HG03354 (cell line): ENCODE measurements at regions not wholly inside any gene's neighbourhood (a gene's known extent, or its start where the extent isn't known, plus 50 kb on each side); places are given as distances from the start of the nearest gene placed in this dataset.
A peak's percentile ranks its signal among the peaks of the same experiment; 100 is the strongest.

Experiments
- ATAC-seq: cut with Tn5 transposase; IDR thresholded peaks from one replicate; pipeline ENCODE4 v1.9.1; 2021; ENCODE audit warnings: mild to moderate bottlenecking; ENCODE audit not compliant: unreplicated experiment, poor library complexity, severe bottlenecking

DNA sequence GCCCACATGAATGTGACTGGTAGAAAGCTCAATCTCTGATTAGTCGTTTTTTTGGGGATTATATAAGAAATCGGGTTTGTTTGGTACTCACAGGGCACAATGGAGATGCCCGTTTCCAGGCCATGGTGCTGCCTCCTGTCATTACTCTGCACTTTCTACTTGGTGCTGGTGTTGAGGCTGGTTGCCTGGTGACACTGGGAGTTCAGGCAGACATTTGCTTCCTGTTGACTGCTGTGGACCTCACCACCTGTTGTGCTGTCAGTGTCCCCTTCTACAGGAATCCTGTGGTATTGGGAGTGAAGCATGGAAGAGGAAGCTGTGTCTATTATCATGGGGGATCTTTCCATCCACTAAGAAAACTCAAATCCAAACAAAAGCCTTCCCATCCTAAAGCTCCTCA, 227.2 kb upstream of the TBL1XR1 start:
- ATAC-seq: no peak

DNA sequence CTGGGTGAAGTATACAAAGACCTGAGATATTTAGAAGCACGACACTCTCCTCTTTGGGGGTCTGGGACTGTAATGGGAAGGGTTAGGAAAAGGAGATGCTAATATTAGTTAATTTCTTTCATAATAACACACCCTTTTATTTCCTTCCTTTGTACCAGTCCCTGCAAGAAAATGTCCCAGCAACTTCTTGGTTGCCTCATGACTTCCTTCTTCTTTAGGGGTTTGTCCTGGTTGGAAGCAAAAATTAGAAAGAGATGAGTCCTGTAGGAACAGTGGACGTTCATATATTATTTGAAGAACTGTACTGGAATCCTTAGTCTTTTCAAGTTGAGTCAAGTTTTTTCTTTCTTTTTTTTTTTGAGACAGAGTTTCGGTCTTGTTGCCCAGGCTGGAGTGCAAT, 227.8 kb upstream of the TBL1XR1 start:
- no peak for ATAC-seq

DNA sequence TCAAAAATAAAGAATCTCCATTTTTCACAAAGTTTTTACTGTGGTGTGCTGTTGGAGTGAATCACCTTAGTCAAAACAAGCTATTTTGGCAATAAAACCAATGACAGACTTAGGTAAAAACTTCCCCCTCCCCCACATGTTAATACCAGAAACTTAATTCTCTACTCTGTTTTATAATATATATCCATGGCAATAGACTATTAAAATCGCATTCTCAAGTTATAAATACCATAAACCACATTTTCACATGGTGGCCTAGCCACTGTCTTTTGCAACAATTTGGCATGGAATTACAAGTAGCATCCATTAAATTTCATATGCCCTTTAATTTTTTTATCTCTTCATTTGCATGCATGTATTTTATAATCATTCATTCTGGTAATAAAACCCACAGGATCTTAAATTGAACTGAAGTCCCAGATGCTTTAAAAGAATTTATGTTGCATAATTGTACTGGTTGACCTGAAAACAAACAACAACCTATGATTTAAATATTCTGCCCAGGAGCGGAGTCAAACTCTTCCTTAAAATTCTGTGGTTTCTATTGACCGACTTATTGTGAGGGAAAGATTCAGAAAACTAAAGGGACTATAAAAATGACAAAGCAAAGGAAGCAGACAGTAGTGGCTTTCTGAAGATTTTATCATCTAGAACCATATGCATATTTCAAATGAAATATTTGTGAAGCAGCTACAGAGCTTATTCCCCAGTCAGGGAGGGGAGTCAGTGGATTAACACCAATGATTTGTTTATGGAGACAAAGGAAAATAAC, 229.0 kb upstream of the TBL1XR1 start:
- no peak for ATAC-seq

DNA sequence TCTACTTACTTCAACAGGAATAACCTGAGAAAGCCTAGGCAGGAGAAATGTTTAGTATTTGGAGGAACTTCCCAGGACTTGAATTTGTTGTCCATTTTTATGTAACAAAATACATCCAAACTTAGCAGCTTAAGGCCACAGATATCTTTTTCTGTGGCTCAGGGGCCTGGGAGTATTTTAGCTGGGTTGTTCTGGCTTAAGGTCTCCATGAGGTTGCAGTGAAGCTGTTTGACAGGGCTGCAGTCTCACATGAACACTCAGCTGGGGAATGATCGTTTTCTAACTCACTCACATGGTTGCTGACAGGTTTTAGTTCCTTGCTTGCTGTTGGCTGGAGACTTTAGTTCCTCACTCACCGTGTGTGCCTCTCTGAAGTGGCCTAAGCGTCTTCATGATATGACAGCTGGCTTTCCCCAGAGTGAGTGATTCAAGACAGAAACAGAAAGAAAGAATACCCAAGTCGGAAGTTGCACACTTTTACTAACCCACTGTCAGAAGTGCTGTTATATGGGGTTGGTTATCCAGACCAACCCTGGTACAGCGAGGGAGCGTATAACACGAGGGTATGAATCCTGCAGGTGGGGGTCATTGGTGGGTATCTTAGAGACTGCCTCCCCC, 229.7 kb upstream of the TBL1XR1 start:
- ATAC-seq: peak; percentile 99

DNA sequence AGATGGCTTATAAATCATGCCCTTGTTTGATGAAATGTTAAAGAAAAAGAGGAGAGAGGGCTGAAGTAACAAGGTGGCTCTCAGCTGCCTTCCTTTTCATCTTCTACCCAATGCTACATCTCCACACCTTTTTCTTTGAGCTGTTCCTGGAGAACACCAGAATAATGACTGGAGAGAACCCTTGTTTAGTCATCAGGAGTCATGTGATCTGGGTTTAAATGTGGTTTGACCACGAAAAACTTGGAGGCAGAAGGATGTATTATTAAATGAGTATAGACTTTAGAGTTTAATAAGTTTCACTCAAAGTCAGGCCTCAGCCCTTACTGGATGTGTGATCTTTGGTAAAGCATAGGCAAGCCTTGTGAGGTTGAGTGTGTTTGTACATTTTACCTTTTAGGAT, 230.3 kb upstream of the TBL1XR1 start:
- ATAC-seq: no peak

DNA sequence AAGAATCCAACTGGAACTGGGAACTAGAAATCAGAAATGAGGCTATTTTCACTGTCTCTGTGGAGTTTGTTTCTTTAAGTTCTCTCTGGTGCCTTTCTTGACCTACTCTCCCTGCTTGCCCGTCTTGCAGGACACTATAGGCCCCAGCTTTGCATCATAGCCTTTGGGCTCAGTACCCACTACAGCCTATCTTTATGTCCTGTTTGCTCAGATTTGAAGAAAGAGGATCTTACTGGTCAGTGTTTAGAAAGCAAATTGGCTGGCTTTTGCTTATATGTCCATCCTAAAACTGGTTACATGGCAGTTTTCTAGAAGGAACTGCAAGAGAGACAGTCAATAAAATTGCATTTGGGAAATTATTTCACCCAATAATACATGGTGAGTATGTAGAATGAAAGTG, 231.8 kb upstream of the TBL1XR1 start:
- no peak for ATAC-seq

DNA sequence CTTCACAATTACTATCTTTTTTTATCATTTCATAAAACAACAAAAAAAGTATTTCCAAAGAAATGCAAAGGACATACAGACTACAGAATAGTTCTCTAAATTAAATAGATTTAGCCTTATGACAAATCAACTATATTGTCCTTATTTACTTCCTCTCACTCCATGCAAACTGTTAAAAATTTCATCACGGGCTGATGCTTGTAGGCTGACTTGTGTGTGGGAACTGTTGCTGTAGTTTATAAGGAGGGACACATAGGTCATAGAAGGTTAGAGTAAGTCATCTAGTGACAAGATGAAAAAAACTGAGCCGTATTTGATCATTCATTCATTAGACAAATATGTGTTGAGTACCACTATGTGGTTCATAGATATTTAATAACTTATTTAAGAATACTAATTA, 232.5 kb upstream of the TBL1XR1 start:
- no peak for ATAC-seq

DNA sequence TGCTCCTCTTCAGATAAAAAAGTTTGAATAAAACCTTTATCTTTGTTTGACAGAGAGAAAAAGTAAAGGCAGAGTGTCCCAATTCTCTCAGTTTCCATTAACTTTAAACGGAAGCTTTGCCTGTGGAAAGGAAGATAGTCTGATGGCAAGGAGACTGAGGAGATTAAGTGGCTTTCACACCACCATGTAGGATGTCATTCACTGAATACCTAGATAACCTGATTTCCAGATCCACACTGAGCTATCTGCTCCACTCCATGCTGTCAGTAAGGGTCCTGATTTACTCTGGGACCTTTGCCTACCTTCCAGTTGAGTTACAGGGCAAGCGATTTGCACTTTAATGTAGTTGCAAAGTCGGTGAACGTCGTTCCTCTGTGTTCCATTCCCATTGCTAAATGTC, 233.4 kb upstream of the TBL1XR1 start:
- no peak for ATAC-seq

DNA sequence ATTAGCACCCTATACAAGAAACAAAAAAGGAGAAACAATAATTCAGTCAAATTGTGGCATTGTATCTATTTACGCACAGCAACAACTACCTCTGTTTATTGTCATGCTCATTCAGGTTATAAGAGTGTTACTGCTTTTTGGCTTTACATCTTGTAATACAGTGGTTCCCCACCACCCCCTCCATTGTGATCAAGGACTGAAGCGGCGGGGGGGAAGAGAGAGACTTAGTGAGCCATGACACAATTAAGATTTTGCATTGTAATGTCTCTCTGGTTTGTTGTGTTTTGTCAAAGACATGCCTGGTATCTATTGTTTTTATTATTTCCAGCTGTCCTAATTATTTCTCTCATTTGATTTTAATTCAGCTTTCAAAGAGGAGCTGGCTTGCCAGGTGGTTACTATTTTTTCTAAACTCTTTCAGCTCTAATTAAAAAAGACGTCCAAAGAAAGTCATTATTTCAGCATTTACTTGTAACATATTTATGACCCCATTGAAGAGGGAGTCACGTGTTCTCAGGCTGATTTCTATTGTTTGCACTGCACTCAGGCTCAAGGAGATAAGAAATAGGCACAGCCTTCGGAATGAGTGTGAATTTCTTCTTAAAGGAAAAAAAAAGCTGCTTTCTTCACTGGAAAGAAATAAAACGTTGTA, 234.4 kb upstream of the TBL1XR1 start:
- no peak for ATAC-seq

DNA sequence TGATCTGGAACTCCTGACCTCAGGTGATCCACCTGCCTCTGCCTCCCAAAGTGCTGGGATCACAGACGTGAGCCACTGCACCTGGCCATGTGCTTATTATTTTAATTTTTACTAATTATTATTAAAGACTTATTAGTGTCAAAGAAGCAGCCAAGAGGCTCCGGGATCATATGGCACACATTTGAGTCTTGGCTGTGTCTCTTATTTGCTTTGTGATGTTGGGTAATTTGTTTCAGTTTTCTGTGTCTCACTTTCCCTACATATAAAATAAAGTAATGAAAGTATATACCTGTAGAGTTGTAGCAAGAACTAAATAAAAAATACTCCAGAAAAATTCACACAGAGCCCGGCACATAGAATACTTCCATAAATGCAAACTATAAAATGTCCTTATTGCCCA, 238.0 kb upstream of the TBL1XR1 start:
- ATAC-seq: no peak

DNA sequence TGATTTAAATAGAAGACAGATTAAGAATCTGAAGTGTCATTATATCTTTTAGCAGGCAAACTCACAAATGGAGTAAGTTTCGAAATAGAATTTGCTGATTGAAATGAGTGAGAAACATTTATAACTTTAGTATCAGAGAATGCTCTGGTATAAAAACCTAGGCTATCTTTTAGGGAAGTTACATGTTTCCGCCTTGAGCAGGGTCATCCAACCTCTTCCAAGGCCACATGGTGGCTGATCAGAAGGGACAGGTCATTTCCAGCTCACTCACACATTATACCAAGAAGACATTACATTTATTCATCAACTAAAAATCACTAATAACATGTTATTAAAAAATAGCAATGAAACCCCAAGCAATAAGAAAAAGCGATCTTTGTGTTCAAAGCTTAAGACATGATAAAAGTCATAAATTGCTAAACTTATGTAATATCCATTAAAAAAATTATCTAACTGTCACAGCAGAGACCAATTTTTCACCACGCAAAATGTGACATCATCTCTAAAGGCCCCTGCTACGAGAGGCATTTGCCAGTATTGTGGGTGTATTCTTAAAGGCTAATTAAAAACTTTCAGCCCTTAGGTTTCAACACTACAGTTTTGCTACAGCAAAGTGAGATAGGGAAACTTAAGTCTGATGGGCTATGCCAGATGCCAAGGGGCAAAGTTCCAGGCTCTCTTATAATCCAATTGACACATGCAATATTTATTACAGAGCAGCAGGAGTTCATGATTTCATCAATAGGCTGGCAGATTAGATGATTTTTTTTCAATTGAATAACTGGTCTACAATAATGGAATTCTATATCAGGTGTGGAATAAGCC, 240.4 kb upstream of the TBL1XR1 start:
- ATAC-seq: no peak

DNA sequence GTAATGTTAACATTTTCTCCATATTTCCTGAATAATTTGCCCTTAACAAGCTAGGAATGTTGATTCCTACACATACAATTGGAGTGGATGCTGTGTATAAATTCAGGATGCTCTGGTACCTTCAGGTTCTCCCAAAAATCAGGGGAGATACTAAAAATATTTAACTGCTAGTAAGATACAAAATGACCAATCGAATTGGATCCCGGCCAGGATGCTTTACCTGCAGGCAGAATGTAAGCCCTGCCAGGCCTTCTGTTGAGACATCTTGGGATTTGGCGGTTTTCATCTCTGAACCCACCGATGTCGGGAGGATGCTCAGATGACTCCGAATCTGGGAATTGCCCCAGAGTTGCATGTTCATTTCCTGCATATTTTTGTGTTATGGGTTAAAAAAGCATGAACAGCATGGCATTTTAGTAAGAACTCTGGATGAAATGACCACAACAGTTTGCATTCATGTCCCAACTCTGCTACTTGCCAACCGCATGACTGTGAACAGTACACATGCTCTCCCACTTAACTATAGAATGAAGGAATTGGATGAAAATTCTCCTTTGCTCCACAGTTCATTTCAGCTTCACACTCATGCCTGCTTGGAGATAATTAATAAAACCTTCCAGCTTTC, 241.4 kb upstream of the TBL1XR1 start:
- ATAC-seq: no peak

DNA sequence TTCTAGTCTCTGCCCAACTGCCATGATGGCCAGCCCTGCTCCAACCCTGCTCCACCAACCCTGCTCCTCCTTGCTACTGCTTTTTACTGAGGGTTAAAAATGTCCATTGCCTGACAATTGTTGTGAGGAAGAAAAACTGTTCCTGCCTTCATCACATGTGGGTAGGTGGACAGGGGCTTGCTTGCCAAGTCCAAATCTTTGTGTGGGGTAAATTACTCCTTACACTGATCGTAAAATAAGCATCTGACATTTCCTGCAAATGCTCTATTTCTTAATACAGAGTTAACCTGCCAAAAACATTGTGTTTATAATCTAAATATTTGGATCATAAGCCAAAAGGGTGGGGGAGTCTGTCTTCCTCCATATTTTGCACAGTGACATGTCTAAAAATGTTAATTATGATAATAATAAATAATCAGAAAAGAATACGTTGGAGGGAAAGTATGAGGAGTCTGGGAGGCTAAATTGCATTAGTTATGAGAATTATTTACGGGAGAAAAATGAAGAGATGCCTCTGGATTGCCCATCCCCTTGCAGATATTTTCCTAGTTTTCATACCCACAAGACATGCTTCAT, 242.5 kb upstream of the TBL1XR1 start:
- ATAC-seq: no peak

DNA sequence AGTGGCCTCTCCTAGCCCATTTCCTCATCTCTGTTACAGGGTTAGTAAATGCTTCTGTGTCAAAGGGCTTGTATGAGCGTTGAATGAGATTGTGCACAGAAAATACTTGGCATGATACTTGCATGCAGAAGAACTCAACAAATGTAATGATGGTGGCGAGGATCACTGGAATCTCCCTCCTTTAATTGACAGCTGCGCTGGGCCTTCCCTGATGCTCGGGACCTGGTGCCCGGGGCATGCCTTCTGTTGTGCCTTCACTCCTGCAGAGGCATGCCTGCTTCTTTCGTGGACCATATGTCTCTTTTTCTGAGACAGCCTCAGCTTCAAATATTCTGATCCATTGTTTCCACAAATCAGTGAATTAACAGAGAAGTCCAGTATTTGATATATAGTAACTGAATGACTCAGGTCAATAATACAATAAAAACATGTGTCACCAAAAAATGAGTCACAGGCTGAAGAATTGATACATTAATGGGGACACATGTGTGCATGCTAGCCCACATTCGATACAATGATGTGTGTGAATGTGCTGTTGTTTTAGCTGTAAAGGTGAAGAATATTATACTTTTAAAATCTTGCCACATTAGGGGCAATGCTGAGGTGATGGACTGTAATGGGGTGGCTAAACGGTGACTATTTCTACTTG, 243.3 kb upstream of the TBL1XR1 start:
- no peak for ATAC-seq

DNA sequence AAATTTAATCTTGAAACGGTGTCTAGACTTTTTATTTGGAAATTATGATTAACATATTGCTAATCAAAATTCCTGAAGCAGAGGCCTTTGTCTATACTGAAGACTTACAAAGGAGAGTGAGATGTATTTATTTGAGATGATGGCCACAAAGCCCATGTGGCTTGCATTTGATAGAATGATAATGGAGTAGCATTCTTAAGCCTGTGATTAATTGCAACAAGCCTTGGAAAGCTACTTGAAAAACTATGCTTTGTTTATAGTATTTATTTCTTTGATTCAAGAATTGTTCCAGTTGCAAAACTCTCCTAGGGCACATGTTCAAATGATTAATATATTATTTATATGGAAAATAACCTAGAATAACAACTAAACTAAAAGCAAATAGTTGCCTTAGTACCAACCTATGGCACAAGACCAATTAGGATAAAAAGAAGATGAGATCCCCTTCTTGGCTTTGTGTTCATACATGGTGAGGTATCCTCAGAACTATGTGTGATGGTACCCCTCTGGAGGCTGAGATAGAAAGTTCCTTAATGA, 244.1 kb upstream of the TBL1XR1 start:
- no peak for ATAC-seq

DNA sequence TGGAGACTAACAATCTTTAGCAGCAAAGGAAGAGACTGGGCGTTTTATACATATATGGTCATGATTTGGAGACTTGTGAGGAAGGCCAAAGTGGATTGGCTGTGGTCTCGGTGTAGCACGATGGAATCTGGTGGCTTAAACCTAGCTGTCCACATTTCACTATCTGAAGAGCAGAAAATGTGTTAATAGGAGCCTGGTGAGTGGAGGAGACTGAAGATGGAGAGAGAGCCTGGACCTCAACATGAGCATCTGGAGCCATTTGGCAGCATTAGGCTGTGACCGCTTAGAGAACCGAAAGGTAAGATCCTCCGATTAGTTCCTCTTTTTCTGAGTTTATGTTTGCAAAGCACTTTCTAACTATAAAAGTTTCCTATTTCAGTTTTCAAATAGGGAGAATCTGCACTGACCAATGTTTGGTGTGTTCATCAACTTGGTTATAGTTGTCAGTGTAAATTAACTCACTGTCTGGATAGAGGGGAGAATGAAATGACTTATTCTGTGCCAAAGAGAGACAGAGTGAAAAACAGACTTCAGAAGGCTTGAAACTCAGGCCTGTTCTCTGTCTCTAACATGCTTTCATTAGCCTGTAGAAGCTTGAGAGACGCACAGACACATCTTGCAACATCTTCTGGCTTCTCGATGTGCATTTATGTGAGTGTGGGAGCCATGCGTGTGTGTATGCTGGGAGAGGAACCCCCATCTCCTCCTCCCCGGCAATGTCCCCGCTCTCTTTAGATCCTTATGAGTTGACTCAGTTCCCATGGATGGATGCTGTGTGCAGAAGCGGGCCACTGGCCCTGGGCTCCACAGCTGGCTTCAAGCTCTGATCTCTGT, 244.7 kb upstream of the TBL1XR1 start:
- peak; percentile 98 for ATAC-seq

DNA sequence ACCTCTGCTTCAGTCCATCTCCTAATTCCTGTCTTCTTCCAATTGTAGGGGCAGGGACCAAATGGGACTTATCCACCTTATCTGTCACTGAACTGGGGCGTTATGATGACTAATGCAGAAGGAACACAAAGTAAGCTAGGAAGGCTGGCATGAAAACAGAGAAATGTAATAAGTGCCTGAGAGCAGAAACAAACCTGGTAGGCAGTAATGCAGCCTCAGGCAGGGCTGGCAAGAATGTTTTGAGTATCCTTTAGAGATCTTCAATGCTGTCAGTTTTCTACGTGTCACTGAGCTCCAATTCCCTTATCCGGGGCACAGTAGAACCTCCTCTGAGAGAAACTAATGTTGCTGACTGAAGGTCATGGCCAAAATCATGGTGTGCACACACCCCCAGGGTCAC, 246.2 kb upstream of the TBL1XR1 start:
- no peak for ATAC-seq

DNA sequence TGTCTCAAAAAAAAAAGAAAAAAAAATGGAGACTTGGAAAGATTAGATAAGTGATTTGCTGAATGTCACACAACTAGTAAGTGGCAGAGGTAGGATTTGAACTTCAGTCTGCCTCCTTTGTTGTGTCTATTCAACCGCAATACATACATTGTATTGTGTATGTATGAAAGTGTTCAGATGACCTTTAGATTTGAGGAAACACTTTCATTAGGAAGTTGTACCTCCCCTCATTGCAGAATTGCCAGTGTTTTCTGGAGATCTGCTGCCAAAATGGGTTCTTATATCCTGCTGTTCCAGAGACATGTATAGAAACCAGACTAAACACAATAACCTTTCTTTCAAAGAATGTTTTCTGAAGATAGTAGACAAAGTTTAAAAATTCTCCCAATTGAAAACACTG, 247.4 kb upstream of the TBL1XR1 start:
- no peak for ATAC-seq
